ENCODE measurements at regions not wholly inside any gene's neighbourhood (a gene's known extent, or its start where the extent isn't known, plus 50 kb on each side); places are given as distances from the start of the nearest gene placed in this dataset.

GRCh38 chr7:50196719-50197118, 103.7 kb upstream of the ZPBP start:
- no peak for DNase-seq (ENCODE audit: extremely low read depth, insufficient read length)
- Histone ChIP-seq H3K36me3 (ENCODE audit: control insufficient read depth, insufficient read depth, low read length) (no peaks in the 10 kb centered on the region), H3K4me3 (replicated peaks; ENCODE audit: low read depth, low read length) (no peak overlapping the region), H3K27me3 (replicated peaks; ENCODE audit: control insufficient read depth, insufficient read depth, low read length) (no peaks in the 10 kb centered on the region)
- no peak for TF ChIP-seq CTCF (IDR thresholded peaks at IDR 0.05; ENCODE audit: insufficient read depth, low read length, poor library complexity, severe bottlenecking)

- Histone ChIP-seq H3K36me3 (ENCODE audit: control insufficient read depth, insufficient read depth, low read length) (no peaks in the 10 kb centered on the region), H3K4me3 (replicated peaks; ENCODE audit: low read depth, low read length) (no peak overlapping the region), H3K27me3 (replicated peaks; ENCODE audit: control insufficient read depth, insufficient read depth, low read length) (no peaks in the 10 kb centered on the region)
- no peak for TF ChIP-seq CTCF (IDR thresholded peaks at IDR 0.05; ENCODE audit: insufficient read depth, low read length, poor library complexity, severe bottlenecking)
- DNase-seq (ENCODE audit: extremely low read depth, insufficient read length), result no peak
Observed at GRCh38 chr7:50190776-50191175, 97.7 kb upstream of the ZPBP start.

GRCh38 chr7:50189371-50189770, 96.3 kb upstream of the ZPBP start:
- H3K36me3 ChIP-seq (ENCODE audit: control insufficient read depth, insufficient read depth, low read length), result no peaks in the 10 kb centered on the region
- no peak for TF ChIP-seq CTCF (IDR thresholded peaks at IDR 0.05; ENCODE audit: insufficient read depth, low read length, poor library complexity, severe bottlenecking)
- no peak overlapping the region for H3K4me3 ChIP-seq (replicated peaks; ENCODE audit: low read depth, low read length)
- H3K27me3 ChIP-seq (replicated peaks; ENCODE audit: control insufficient read depth, insufficient read depth, low read length), result no peaks in the 10 kb centered on the region
- DNase-seq (ENCODE audit: extremely low read depth, insufficient read length), result no peak

GRCh38 chr7:50185951-50186682, 93.1 kb upstream of the ZPBP start:
- DNase-seq (ENCODE audit: extremely low read depth, insufficient read length), result no peak
- no peak overlapping the region for H3K4me3 ChIP-seq (replicated peaks; ENCODE audit: low read depth, low read length)
- H3K27me3 ChIP-seq (replicated peaks; ENCODE audit: control insufficient read depth, insufficient read depth, low read length), result no peaks in the 10 kb centered on the region
- no peaks in the 10 kb centered on the region for H3K36me3 ChIP-seq (ENCODE audit: control insufficient read depth, insufficient read depth, low read length)
- no peak for TF ChIP-seq CTCF (IDR thresholded peaks at IDR 0.05; ENCODE audit: insufficient read depth, low read length, poor library complexity, severe bottlenecking)

GRCh38 chr7:50185208-50185607, 92.2 kb upstream of the ZPBP start:
- Histone ChIP-seq H3K27me3 (replicated peaks; ENCODE audit: control insufficient read depth, insufficient read depth, low read length) (no peaks in the 10 kb centered on the region), H3K36me3 (ENCODE audit: control insufficient read depth, insufficient read depth, low read length) (no peaks in the 10 kb centered on the region), H3K4me3 (replicated peaks; ENCODE audit: low read depth, low read length) (no peak overlapping the region)
- DNase-seq (ENCODE audit: extremely low read depth, insufficient read length), result no peak
- no peak for TF ChIP-seq CTCF (IDR thresholded peaks at IDR 0.05; ENCODE audit: insufficient read depth, low read length, poor library complexity, severe bottlenecking)
